ENCODE measurements at regions not wholly inside any gene's neighbourhood (a gene's known extent, or its start where the extent isn't known, plus 50 kb on each side); places are given as distances from the start of the nearest gene placed in this dataset.

- DNase-seq (ENCODE audit: low read depth), result no peak
Measured at GRCh38 chr11:116442238-116442752, 330.5 kb downstream of the BUD13 start.

DNA sequence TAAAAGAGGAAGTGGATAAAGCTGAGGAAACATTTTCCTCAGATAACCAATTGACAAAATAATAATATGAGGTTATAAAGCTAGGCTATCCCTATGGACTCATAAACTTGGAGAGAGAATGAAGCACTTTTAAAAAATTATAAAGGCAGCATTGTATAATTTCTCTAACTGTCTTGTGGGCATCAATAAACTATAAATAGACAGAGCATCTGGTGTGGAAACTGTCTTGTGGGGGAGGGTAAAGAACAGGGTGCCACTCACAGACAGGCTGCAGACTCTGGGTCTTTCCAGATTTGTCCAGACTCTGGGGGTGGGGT, 333.5 kb downstream of the BUD13 start:
- DNase-seq (ENCODE audit: low read depth), result no peak

GRCh38 chr11:116438651-116439360, 334.0 kb downstream of the BUD13 start:
- no peak for DNase-seq (ENCODE audit: low read depth)

- DNase-seq (ENCODE audit: low read depth), result no peak
Measured at GRCh38 chr11:116434986-116435385, 337.8 kb downstream of the BUD13 start.

DNA sequence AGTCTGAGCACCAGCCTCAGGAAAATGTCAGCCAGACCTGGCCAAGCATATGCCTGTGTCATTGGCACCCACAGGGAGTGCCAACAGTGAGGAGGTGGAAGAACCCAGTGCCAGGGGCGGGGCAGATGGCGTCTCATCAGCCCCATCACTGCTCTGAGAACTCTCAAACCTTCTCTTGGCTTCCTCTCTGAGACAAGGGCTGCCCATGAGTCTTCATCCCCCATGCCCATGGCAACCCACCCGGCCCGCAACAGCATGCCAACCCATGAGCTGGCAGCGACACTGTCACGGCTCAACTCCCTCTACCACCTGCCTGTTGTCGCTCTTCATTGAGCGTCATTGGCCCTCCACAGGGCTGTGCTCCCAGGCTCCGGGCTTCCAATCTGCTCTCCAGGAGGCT, 340.5 kb downstream of the BUD13 start:
- DNase-seq (ENCODE audit: low read depth), result no peak

DNA sequence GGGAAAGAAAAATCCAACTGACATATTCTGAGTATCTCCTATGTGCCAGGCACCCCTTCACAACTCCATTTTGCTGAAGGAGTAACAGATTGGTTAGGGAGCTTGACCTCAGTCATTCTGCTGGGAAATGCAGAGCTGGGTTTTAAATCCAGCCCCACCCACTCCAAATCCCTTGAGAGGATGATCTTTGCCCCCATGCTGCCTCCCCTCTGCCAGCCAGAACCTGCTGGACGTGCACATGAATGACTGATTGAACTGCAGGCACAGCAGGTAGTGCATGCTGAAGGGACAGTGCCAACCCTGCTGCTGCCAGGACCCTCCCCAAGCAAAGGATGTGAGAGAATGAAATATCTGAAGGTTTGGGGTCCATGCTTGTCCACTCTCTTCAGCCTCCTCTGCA, 340.9 kb downstream of the BUD13 start:
- DNase-seq (ENCODE audit: low read depth), result no peak

DNA sequence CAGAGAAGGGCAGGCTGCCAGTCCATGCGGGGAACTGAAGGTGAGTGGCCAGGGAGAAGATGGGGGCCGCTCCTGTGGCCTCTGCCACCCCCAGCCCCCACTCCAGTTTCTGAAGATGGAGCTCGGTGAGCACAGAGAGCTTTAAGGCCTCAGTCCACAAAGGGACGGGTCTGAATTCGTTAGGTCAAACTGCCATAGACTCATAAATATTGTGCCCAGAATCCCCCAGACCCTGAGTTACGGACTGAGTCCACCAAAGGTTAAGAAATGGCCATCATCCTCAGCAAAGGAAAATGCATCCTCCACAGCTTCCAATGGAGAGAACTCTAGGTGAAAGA, 344.2 kb downstream of the BUD13 start:
- DNase-seq (ENCODE audit: low read depth), result no peak

GRCh38 chr11:116427903-116428637, 344.7 kb downstream of the BUD13 start:
- DNase-seq (ENCODE audit: low read depth), result no peak

DNA sequence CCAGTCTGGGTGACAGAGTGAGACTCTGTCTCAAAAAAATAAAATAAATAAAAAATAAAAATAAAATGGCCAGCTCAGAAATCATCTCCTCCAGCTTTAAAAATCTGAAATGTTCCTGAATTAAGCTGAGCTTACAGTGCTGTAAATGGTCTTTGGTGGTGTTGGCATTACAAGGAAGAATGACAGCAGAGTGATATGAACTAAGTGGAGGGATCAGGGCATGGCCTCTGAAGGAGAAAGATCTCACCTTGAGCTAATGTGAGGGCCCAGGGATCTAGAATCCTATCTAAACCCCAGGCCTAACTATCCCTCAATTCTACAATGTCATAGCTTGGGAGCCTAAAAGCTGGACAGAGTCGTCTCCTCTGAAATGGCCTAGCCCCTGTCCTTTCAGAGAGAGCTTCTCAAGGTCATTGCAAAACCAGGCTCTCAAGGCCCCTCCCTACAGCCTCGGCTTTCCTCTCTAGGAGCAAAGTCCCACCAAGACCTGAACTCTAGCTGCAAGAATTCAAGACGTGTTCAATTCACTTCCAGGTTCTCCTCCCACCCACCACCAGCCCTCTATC, 345.4 kb downstream of the BUD13 start:
- DNase-seq (ENCODE audit: low read depth), result no peak

GRCh38 chr11:116426761-116427160, 346.0 kb downstream of the BUD13 start:
- DNase-seq (ENCODE audit: low read depth), result no peak

DNA sequence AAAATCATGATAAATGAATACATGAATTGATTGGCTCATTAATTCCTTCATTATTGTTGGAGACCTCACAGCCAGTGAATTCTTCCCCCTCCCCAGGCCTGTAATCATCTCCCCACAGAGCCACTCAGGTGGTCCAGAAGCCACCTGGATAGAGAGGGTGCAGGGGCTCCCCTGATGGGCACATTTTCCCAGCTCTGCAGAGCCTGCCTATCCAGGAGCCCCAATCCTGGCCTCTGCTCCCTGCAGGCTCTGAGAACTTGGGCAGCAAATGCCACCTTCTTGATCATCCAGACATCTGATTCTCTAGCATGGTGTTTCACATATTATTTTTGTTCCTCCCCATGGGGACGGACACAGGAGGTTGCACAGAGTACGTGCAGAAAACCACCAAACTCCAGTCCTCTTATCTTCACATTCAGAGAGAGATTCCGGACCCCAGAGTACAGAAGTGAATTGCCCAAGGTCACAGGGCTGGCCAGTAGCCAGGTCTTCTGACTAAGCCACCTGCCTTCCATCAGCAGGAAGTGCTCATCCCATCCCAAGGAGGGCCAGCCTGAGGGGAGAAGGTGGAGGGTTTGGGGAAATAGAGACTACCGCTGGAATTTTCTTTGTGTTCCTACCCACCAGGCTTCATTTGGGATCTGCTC, 348.0 kb downstream of the BUD13 start:
- no peak for DNase-seq (ENCODE audit: low read depth)

DNA sequence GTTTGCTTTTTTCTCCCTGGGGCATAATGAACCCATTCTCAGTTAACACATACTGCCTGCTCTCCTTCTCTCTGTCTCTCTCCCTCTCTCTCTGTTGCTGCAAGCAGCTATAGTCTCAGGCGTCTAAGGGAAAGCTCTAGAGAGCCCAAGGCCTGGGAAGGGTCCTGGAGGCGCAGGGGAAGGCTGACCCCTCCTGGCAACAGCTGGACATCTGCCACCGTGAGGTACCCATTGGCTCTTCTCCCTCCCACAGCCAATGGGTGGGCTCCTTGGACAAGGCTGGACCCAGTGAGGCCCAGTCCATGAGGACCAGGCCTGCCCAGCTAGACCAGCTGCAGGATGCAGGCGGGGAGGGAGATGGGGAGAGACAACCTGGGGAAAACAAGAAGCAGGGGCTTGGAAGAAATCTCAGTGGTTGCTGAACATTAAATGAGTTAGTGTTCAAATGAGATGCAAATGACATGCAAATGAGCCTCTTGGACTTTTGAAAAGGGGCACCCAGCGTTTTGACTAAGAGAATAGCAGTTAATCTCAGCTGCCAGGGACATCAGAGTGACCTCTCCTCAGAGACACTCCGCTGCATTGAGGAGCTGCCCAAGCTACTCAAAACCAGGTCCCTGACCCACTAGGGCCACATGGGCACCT, 349.7 kb downstream of the BUD13 start:
- DNase-seq (ENCODE audit: low read depth), result no peak

DNA sequence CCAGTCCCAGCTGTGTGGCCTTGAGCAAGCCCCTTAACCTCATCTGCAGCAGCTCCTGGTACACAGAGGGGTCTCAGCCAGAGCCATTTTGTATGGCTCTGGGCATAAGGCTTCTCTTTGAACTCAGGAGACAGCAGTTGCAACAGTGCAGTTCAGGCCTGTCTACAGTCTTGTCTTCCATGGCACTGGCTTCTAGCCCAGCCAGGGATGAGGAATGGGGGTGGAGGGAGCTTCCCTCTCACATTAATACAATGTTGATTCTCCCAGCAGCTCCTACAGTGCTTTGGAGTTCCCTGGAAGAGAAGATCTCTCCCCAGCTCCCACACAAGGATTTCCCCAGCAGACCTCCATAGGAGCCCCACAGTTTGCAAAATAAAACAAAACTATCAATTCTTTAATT, 350.2 kb downstream of the BUD13 start:
- no peak for DNase-seq (ENCODE audit: low read depth)

- no peak for DNase-seq (ENCODE audit: low read depth)
Measured at GRCh38 chr11:116421529-116422185, 351.1 kb downstream of the BUD13 start.

DNA sequence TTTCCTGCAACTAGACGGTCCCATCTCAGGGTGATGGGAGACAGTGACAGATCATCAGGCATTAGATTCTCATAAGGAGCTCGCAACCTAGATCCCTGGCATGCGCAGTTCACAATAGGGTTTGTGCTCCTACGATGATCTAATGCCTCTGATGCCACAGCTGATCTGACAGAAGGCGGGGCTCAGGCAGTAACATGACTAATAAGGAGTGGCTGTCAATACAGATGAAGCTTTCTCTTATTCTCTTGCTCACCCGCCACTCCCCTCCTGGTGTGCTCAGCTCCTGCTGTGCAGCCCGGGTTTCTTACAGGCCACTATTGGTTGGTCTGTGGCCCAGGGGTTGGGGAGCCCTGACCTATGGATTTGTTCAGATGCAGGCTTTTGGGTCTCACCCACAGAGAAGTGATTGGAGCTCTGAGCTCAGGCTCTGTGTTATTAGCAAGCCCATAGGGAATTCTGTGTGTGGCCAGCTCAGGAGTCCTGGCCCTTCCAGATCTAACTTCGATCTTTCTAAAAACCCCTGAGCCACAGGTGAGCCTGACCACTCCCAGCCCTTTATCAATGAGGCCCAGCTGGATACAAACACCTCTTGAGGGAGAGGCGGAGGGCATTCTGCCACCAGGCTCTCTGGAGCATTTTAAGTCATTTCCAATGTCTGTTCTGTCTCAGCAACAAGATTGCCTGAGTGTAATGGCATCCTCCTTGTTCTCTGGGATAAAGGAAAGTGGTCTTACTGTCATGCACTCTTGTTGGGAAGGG, 351.8 kb downstream of the BUD13 start:
- DNase-seq (ENCODE audit: low read depth), result no peak

- no peak for DNase-seq (ENCODE audit: low read depth)
Measured at GRCh38 chr11:116420030-116420429, 352.8 kb downstream of the BUD13 start.

- DNase-seq (ENCODE audit: low read depth), result no peak
Measured at GRCh38 chr11:116418388-116419041, 354.3 kb downstream of the BUD13 start.

DNA sequence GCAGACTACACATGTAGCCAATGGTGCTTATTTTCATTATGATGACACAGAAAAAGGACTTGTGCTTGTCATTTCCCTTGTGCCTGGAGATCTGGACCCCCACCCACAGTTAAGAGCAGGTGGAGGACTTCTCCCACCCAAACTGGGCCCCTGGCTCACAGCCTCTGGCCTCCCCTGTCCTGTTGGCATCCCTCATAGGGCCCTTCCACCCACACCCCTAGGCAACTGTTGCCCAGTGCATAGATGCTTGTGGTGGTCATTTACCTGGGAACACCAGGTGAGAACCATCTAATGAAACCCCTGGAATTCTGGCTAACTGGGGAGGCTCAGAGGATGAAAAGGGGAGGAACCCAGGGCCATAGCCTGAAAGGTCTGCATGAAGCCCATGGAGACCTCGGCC, 355.9 kb downstream of the BUD13 start:
- no peak for DNase-seq (ENCODE audit: low read depth)

DNA sequence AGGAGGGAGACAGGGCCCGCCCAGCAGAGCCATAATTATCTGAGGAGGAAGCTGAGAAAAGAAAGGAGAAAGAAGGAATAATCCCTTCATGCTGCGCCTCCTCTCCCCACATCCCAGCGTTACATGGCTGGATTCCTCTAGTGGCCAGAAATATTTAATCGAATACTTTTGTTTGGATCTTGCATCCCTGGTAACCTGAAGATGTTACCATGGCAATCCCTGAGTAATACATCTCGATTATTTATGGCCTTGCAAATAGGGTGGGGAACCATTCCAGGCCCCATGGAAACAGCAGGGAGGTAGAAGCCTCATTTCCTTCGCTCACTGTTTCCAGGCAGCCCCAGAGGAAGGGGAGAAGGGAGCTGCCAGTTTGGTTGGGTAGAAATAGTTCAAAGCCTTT, 357.7 kb downstream of the BUD13 start:
- DNase-seq (ENCODE audit: low read depth), result no peak

GRCh38 chr11:116414357-116414880, 358.4 kb downstream of the BUD13 start:
- DNase-seq (ENCODE audit: low read depth), result no peak
